ENCODE measurements at regions not wholly inside any gene's neighbourhood (a gene's known extent, or its start where the extent isn't known, plus 50 kb on each side); places are given as distances from the start of the nearest gene placed in this dataset.
"Not testable (repeated sequence)": the region's sequence is repeated elsewhere in the genome, so short reads cannot be mapped to it uniquely, and the experiment has no call there.

GRCh38 chr11:87767615-87768014, 407.6 kb downstream of the RAB38 start:
- no peak overlapping the region for H3K27ac ChIP-seq
- H3K9me3 ChIP-seq: no peaks in the 10 kb centered on the region
- H3K36me3 ChIP-seq (replicated peaks in 1 of 2; ENCODE audit: insufficient read depth in 1 of 2, low read depth in 2 of 2): no peaks in the 10 kb centered on the region
- H3K4me1 ChIP-seq: no peaks in the 10 kb centered on the region
- no peaks in the 10 kb centered on the region for H3K27me3 ChIP-seq
- DNase-seq (no peak), ATAC-seq (no peak)
- 62 to 65% methylated on average over 4 of the region's 4 CpGs for WGBS, 2 donors
- intact Hi-C loops (cut with DNase I): no loop called here
- TF ChIP-seq POLR2A (IDR thresholded peaks at IDR 0.05) (no peak), CTCF (IDR thresholded peaks at IDR 0.05) (no peak)
- H3K4me3 ChIP-seq: no peak overlapping the region

- not testable (repeated sequence) for DNase-seq
Measured at GRCh38 chr11:87764075-87764474, 411.2 kb downstream of the RAB38 start.

GRCh38 chr11:87754685-87755084, 420.6 kb downstream of the RAB38 start:
- WGBS, 2 donors: 71 to 76% methylated on average over 1 of the region's 1 CpG
- intact Hi-C loops (cut with DNase I): no loop called here
- H3K9me3 ChIP-seq: no peaks in the 10 kb centered on the region

More at GRCh38 chr11:87764075-87764474, 411.2 kb downstream of the RAB38 start:
- 72 to 76% methylated on average over 8 to 9 of the region's 9 CpGs for WGBS, 2 donors
- H3K4me3 ChIP-seq; H3K4me1 ChIP-seq; H3K27me3 ChIP-seq; intact Hi-C loops (cut with DNase I); H3K9me3 ChIP-seq; H3K27ac ChIP-seq; H3K36me3 ChIP-seq (replicated peaks in 1 of 2; ENCODE audit: insufficient read depth in 1 of 2, low read depth in 2 of 2); ATAC-seq: not testable (repeated sequence)

GRCh38 chr11:87753143-87753542, 422.1 kb downstream of the RAB38 start:
- H3K9me3 ChIP-seq: no peaks in the 10 kb centered on the region
- no peaks in the 10 kb centered on the region for H3K4me1 ChIP-seq
- WGBS, 2 donors: 48 to 64% methylated on average over 2 of the region's 2 CpGs
- DNase-seq (no peak), ATAC-seq (no peak)
- TF ChIP-seq CTCF (IDR thresholded peaks at IDR 0.05): no peak
- no peak for TF ChIP-seq POLR2A (IDR thresholded peaks at IDR 0.05)
- intact Hi-C loops (cut with DNase I): no loop called here
- H3K36me3 ChIP-seq (replicated peaks in 1 of 2; ENCODE audit: insufficient read depth in 1 of 2, low read depth in 2 of 2): no peaks in the 10 kb centered on the region
- no peaks in the 10 kb centered on the region for H3K27me3 ChIP-seq
- no peak overlapping the region for H3K27ac ChIP-seq
- H3K4me3 ChIP-seq: no peak overlapping the region

More at GRCh38 chr11:87754685-87755084, 420.6 kb downstream of the RAB38 start:
- TF ChIP-seq CTCF (IDR thresholded peaks at IDR 0.05): no peak
- Histone ChIP-seq H3K27me3 (no peaks in the 10 kb centered on the region), H3K36me3 (replicated peaks in 1 of 2; ENCODE audit: insufficient read depth in 1 of 2, low read depth in 2 of 2) (no peaks in the 10 kb centered on the region), H3K4me3 (no peak overlapping the region), H3K27ac (no peak overlapping the region), H3K4me1 (no peaks in the 10 kb centered on the region)
- DNase-seq (no peak), ATAC-seq (no peak)

- intact Hi-C loops (cut with DNase I): no loop called here
- TF ChIP-seq CTCF (IDR thresholded peaks at IDR 0.05): no peak
- TF ChIP-seq POLR2A (IDR thresholded peaks at IDR 0.05): no peak
Measured at GRCh38 chr11:87743007-87743406, 432.2 kb downstream of the RAB38 start.

More at GRCh38 chr11:87743007-87743406, 432.2 kb downstream of the RAB38 start:
- H3K27me3 ChIP-seq: no peaks in the 10 kb centered on the region
- H3K9me3 ChIP-seq: no peaks in the 10 kb centered on the region
- no peaks in the 10 kb centered on the region for H3K4me1 ChIP-seq
- WGBS, 2 donors: 12 to 20% methylated on average over 2 of the region's 2 CpGs
- no peaks in the 10 kb centered on the region for H3K36me3 ChIP-seq (replicated peaks in 1 of 2; ENCODE audit: insufficient read depth in 1 of 2, low read depth in 2 of 2)
- ATAC-seq: no peak
- H3K4me3 ChIP-seq: no peak overlapping the region
- no peak overlapping the region for H3K27ac ChIP-seq
- DNase-seq: no peak
